ENCODE measurements at regions not wholly inside any gene's neighbourhood (a gene's known extent, or its start where the extent isn't known, plus 50 kb on each side); places are given as distances from the start of the nearest gene placed in this dataset.

DNA sequence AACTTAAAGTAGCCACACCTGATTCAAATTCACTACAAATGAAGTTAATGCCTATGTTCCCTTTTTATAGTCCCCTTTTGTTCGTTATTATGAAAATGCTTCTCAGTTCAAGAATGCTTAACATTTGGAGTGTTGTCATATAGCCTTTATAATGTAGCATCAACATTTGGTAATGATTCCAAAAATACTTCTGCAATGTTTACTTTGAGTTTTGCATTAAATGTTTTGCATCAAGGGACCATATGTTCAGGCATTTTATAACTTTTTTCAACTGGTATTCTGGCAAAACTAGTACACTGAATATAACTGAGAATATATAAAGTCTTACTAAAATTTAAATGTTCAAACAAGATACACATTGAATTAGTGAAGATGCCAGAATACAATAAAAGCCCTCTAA lies 209.6 kb upstream of the SLC16A7 start:
- DNase-seq (ENCODE audit: low read depth), result no peak
- H3K4me3 ChIP-seq (ENCODE audit: low read depth, low read length), result no peak overlapping the region
- TF ChIP-seq, protein P1, sequence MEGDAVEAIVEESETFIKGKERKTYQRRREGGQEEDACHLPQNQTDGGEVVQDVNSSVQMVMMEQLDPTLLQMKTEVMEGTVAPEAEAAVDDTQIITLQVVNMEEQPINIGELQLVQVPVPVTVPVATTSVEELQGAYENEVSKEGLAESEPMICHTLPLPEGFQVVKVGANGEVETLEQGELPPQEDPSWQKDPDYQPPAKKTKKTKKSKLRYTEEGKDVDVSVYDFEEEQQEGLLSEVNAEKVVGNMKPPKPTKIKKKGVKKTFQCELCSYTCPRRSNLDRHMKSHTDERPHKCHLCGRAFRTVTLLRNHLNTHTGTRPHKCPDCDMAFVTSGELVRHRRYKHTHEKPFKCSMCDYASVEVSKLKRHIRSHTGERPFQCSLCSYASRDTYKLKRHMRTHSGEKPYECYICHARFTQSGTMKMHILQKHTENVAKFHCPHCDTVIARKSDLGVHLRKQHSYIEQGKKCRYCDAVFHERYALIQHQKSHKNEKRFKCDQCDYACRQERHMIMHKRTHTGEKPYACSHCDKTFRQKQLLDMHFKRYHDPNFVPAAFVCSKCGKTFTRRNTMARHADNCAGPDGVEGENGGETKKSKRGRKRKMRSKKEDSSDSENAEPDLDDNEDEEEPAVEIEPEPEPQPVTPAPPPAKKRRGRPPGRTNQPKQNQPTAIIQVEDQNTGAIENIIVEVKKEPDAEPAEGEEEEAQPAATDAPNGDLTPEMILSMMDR (IDR thresholded peaks at IDR 0.05; ENCODE audit: low read depth, low read length, missing control alignments), result no peak

DNA sequence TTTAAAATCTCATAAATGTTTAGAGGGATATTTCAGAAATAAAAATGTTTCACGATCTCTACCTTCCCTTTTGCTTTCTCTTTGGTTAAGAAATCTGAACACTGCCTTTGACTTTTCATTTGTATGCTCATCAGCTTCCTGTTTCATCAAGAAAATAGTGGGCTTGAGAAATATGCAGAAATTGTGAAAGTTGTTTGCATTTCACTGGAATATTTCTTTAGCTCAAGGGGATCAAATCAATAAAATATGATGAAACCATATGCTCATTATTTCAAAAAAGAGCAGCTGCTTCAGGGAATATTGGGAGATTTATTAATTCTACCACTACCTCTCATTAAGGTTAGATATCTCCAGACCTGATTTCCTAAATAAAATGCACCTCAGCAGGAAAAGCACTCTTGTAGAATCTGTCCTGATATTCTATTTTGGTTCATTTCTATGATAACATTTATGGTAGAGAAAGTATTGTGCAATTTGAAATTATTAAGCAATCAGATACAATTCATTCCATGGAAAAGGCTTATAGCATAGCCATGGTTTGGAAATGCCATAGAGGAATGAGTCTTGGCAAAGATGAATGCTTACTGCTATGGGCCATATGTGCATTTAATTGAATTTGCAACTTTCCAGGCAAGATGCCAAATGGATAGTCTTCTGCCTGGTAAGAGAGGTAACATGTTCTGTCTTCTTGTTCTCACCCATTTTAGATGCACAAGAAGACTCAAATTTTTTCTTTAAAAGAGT lies 212.6 kb upstream of the SLC16A7 start:
- TF ChIP-seq, protein P1 (IDR thresholded peaks at IDR 0.05; ENCODE audit: low read depth, low read length, missing control alignments), result no peak
- no peak overlapping the region for H3K4me3 ChIP-seq (ENCODE audit: low read depth, low read length)

DNA sequence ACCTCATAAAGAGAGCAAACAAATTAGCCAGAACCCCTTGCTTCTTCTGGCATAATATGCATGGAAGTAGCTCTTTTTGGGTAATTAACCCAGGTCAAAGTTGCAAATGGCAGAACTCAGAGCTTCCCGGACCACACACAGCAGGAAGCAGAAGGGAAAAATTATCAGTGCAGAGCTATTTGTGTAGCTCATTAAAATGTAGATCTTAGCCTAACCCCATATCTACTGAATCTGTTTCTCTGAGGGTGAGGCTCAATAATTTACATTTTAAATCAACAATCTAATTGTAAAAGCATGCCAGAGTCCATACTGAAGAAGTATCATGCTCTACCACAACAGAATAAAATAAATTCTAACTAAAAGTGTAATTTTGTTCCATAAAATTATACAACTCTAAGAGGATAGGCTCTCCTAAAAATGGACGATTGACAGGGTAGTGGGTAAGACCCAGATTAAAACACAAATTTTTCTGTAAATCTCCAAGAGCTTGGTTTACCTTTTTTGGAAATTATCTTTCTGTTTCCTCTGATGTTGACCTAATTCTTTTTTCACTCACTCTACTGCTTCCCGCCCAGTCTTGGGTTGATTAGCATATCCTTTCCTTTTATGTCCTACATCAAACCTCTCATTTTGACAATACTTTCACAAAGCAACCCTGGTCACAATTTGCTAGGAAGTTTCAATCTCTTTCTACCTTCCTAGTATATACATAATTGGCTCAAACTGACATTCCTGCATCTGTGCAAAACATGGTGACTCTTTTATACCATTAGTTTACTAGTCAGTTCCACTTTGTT lies 213.3 kb upstream of the SLC16A7 start:
- DNase-seq (ENCODE audit: low read depth), result no peak
- TF ChIP-seq, protein P1 (IDR thresholded peaks at IDR 0.05; ENCODE audit: low read depth, low read length, missing control alignments), result no peak
- no peak overlapping the region for H3K4me3 ChIP-seq (ENCODE audit: low read depth, low read length)

More for the DNA sequence above, 212.6 kb upstream of the SLC16A7 start:
- no peak for DNase-seq (ENCODE audit: low read depth)

DNA sequence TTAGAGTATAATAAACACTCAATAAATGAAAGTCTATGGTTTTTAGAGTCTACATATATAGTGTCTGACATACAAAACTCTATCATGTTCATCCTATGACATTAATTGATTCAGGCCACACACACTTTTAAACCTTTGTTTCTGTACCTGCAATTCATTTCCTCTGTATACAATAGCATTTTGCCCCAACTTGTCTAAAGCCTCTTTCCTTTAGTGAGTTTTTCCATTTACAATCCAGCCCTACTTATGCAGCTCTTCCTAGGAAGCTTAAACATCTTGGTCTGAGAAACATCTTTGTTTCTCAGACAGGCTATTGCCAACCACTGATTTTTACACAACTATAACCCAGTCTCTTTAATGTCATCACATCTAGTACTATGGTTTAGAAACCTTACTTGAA lies 214.7 kb upstream of the SLC16A7 start:
- TF ChIP-seq, protein P1 (IDR thresholded peaks at IDR 0.05; ENCODE audit: low read depth, low read length, missing control alignments), result no peak
- DNase-seq (ENCODE audit: low read depth), result no peak
- no peak overlapping the region for H3K4me3 ChIP-seq (ENCODE audit: low read depth, low read length)

DNA sequence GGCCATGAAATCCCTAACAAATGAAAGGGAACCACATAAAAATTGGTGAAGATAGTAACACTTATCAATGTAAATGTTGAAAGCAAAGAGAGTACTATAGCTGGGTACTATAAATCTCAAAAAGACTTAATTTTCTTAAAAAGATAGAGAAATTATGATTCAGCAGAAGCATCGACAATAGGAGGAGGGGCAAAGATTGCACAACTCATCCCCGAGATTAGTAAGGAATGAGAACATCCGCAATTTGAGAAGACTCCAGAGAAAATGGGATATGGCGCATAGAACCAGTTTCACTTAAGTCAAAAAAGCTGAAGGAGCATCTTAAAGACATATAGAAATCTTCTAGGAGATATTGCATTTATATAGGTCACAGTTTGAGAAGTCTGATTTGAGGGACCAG lies 220.2 kb upstream of the SLC16A7 start:
- TF ChIP-seq, protein P1 (IDR thresholded peaks at IDR 0.05; ENCODE audit: low read depth, low read length, missing control alignments), result no peak
- H3K4me3 ChIP-seq (ENCODE audit: low read depth, low read length), result no peak overlapping the region
- no peak for DNase-seq (ENCODE audit: low read depth)

DNA sequence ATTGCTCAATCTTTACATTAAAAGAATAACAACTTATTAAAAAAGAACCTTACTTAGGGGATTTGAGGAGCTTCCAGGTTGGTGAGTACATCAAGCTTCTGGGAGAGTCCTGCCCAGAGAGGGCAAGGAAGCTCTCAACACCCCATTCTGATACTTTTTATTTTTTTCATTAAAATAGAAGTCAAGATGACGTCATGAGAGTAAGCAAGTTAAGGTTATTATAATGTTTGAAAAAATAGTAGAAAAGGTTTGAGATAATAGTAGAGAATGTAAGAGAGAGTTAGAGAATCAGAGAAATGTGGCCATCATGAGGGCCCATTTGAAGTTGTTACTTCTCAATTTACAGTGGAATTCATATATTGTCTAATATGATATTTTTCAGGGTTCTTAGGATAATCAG lies 221.0 kb upstream of the SLC16A7 start:
- TF ChIP-seq, protein P1 (IDR thresholded peaks at IDR 0.05; ENCODE audit: low read depth, low read length, missing control alignments), result no peak
- no peak overlapping the region for H3K4me3 ChIP-seq (ENCODE audit: low read depth, low read length)
- DNase-seq (ENCODE audit: low read depth), result no peak
